ENCODE measurements at regions not wholly inside any gene's neighbourhood (a gene's known extent, or its start where the extent isn't known, plus 50 kb on each side); places are given as distances from the start of the nearest gene placed in this dataset.
"Not testable (repeated sequence)": the region's sequence is repeated elsewhere in the genome, so short reads cannot be mapped to it uniquely, and the experiment has no call there.

GRCh38 chr2:238513346-238513745 is 86.6 kb downstream of the ASB1 start (continued):
- TF ChIP-seq BHLHE40 (IDR thresholded peaks at IDR 0.05; ENCODE audit: low read depth, low read length): no peak
- no peak for TF ChIP-seq HMGXB4 (CRISPR knock-in tag; IDR thresholded peaks at IDR 0.05; ENCODE audit: borderline replicate concordance)
- TF ChIP-seq ZC3H11A (IDR thresholded peaks at IDR 0.05): no peak
- no peak for TF ChIP-seq MAZ (IDR thresholded peaks at IDR 0.05; ENCODE audit: borderline replicate concordance, low read depth, low read length)
- TF ChIP-seq RAD21 (conservative IDR thresholded peaks at IDR 0.05 in 1 of 2, IDR thresholded peaks at IDR 0.05 in 1 of 2): peak; percentile 67 to 68
- peak; percentile 55 for TF ChIP-seq CTCF (IDR thresholded peaks at IDR 0.05)
- no peak for TF ChIP-seq MYC (IDR thresholded peaks at IDR 0.05; ENCODE audit: borderline replicate concordance, low read length)
- TF ChIP-seq HOXB13 (CRISPR knock-in tag; IDR thresholded peaks at IDR 0.05; ENCODE audit: low read depth): no peak

- CTCF ChIA-PET: interaction anchor here (0.9 to 4.3 kb wide), 13 partner anchors 9 to 274 kb away, joined by 3 to 22 read pairs (median 4); no protein-coding TSS in a partner anchor
- Histone ChIP-seq H3K4me1 (peaks cover 14% of the 10 kb centered on the region), H3K9me3 (peaks cover 38% of the 10 kb centered on the region)
- H3K4me3 ChIP-seq; POLR2A ChIA-PET; ATAC-seq; FAIRE-seq; H3K27ac ChIP-seq; DNase-seq (ENCODE audit: low read depth in 1 of 2, low spot score in 1 of 2); H3K4me2 ChIP-seq: not testable (repeated sequence)
- 93% methylated on average over 23 of the region's 23 CpGs for WGBS (ENCODE audit: missing lambda C conversion rate)
Observed at GRCh38 chr2:238514024-238514423, 87.3 kb downstream of the ASB1 start.

GRCh38 chr2:238515377-238515776 is 88.7 kb downstream of the ASB1 start:
- ChIA-PET CTCF (interaction anchor here (0.9 to 4.3 kb wide), 3 partner anchors 9 to 57 kb away, joined by 3 to 22 read pairs (median 21); no protein-coding TSS in a partner anchor), POLR2A (no interaction called here)
- peaks cover 3% of the 10 kb centered on the region; the same call in 1 of the 3 replicates for H3K4me1 ChIP-seq
- FAIRE-seq: no peak
- H3K27ac ChIP-seq: no peak overlapping the region
- no peak for ATAC-seq
- 67% methylated on average over 2 of the region's 2 CpGs for WGBS (ENCODE audit: missing lambda C conversion rate)
- H3K9me3 ChIP-seq: peaks cover 42% of the 10 kb centered on the region
- no peak for DNase-seq (ENCODE audit: low read depth in 1 of 2, low spot score in 1 of 2)
- H3K4me3 ChIP-seq: no peak overlapping the region
- TF ChIP-seq JUNB (IDR thresholded peaks at IDR 0.05): no peak
- TF ChIP-seq RAD21 (conservative IDR thresholded peaks at IDR 0.05 in 1 of 2, IDR thresholded peaks at IDR 0.05 in 1 of 2): no peak
- TF ChIP-seq CBX2 (IDR thresholded peaks at IDR 0.05; ENCODE audit: borderline replicate concordance, low read depth): no peak
- TF ChIP-seq CHD4 (IDR thresholded peaks at IDR 0.05; ENCODE audit: borderline replicate concordance): no peak
- no peak for TF ChIP-seq RNF2 (IDR thresholded peaks at IDR 0.05; ENCODE audit: borderline replicate concordance, low read depth)
- no peak for TF ChIP-seq FOSL2 (IDR thresholded peaks at IDR 0.05)
- no peak for TF ChIP-seq FOSL2 (CRISPR knock-in tag; IDR thresholded peaks at IDR 0.05)
- TF ChIP-seq BHLHE40 (IDR thresholded peaks at IDR 0.05; ENCODE audit: low read depth, low read length): no peak
- TF ChIP-seq ESRRA (IDR thresholded peaks at IDR 0.05; ENCODE audit: borderline replicate concordance, low read length): no peak
- TF ChIP-seq NR3C1 (IDR thresholded peaks at IDR 0.05): no peak
- TF ChIP-seq PBX3 (IDR thresholded peaks at IDR 0.05): no peak
- no peak for TF ChIP-seq JUN (IDR thresholded peaks at IDR 0.05)
- no peak for TF ChIP-seq TFCP2L1 (CRISPR knock-in tag; IDR thresholded peaks at IDR 0.05)
- TF ChIP-seq RARB (CRISPR knock-in tag; IDR thresholded peaks at IDR 0.05): no peak
- no peak for TF ChIP-seq CHD2 (IDR thresholded peaks at IDR 0.05; ENCODE audit: low read length, partially characterized antibody)
- no peak for TF ChIP-seq EHMT2 (IDR thresholded peaks at IDR 0.05; ENCODE audit: low read depth)
- TF ChIP-seq EHF (CRISPR knock-in tag; IDR thresholded peaks at IDR 0.05): no peak
- no peak for TF ChIP-seq USF2 (IDR thresholded peaks at IDR 0.05)
- TF ChIP-seq HOXA7 (CRISPR knock-in tag; IDR thresholded peaks at IDR 0.05): no peak
- H3K4me2 ChIP-seq: no peak overlapping the region

Measured in A549 (cell line).